ENCODE measurements at regions not wholly inside any gene's neighbourhood (a gene's known extent, or its start where the extent isn't known, plus 50 kb on each side); places are given as distances from the start of the nearest gene placed in this dataset.

DNA sequence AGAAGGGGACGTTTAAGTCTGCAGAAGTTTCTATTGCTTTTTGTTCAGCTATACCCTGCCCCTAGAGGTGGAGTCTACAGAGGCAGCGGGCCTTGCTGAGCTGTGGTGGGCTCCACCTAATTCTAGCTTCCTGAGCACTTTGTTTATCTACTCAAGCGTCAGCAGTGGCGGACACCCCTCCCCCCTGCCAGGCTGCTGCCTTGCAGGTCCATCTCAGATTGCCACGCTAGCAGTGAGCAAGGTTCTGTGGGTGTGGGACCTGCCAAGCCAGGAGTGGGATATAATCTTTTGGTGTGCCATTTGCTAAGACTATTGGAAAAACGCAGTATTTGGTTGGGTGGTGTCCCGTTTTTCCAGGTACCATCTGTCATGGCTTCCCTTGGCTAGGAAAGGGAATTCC is 147.3 kb upstream of the PRPS1L1 start:
- CTCF ChIA-PET = no interaction called here
- no peak for DNase-seq (ENCODE audit: low read depth, low spot score)
- POLR2A ChIA-PET = interaction anchor here (0.6 kb wide), 1 partner anchor 36 kb away, joined by 3 read pairs; no protein-coding TSS in a partner anchor
- TF ChIP-seq CTCF (IDR thresholded peaks at IDR 0.05; ENCODE audit: insufficient read depth, low read length, missing control alignments) = no peak
- no peak overlapping the region for H3K4me3 ChIP-seq (ENCODE audit: low read depth, low read length)

GRCh38 chr7:18175801-18176450 is 148.3 kb upstream of the PRPS1L1 start:
- no peak overlapping the region for H3K4me3 ChIP-seq (ENCODE audit: low read depth, low read length)
- DNase-seq (ENCODE audit: low read depth, low spot score) = no peak
- TF ChIP-seq CTCF (IDR thresholded peaks at IDR 0.05; ENCODE audit: insufficient read depth, low read length, missing control alignments) = no peak
- ChIA-PET CTCF (no interaction called here), POLR2A (no interaction called here)

- no peak overlapping the region for H3K4me3 ChIP-seq (ENCODE audit: low read depth, low read length)
- TF ChIP-seq CTCF (IDR thresholded peaks at IDR 0.05; ENCODE audit: insufficient read depth, low read length, missing control alignments) = no peak
- CTCF ChIA-PET = no interaction called here
- POLR2A ChIA-PET = no interaction called here
- no peak for DNase-seq (ENCODE audit: low read depth, low spot score)
These were observed 149.6 kb upstream of the PRPS1L1 start for GRCh38 chr7:18177129-18177814.

GRCh38 chr7:18177815-18178660 is 150.4 kb upstream of the PRPS1L1 start:
- ChIA-PET CTCF (no interaction called here), POLR2A (no interaction called here)
- no peak overlapping the region for H3K4me3 ChIP-seq (ENCODE audit: low read depth, low read length)
- TF ChIP-seq CTCF (IDR thresholded peaks at IDR 0.05; ENCODE audit: insufficient read depth, low read length, missing control alignments) = no peak
- DNase-seq (ENCODE audit: low read depth, low spot score) = no peak

GRCh38 chr7:18179093-18179492 is 151.4 kb upstream of the PRPS1L1 start:
- DNase-seq (ENCODE audit: low read depth, low spot score) = no peak

More at GRCh38 chr7:18179093-18179492, 151.4 kb upstream of the PRPS1L1 start:
- TF ChIP-seq CTCF (IDR thresholded peaks at IDR 0.05; ENCODE audit: insufficient read depth, low read length, missing control alignments) = no peak
- no peak overlapping the region for H3K4me3 ChIP-seq (ENCODE audit: low read depth, low read length)
- ChIA-PET CTCF (no interaction called here), POLR2A (no interaction called here)

Measured in AG04449 (cell line).